ENCODE measurements at regions not wholly inside any gene's neighbourhood (a gene's known extent, or its start where the extent isn't known, plus 50 kb on each side); places are given as distances from the start of the nearest gene placed in this dataset.

GRCh38 chr3:162337630-162338029 lies 841.0 kb downstream of the OTOL1 start:
- no peak for TF ChIP-seq CTCF (IDR thresholded peaks at IDR 0.05; ENCODE audit: insufficient read depth, low read depth, low read length, missing control alignments)
- DNase-seq (ENCODE audit: low read depth) = no peak
- no peak overlapping the region for H3K4me3 ChIP-seq (ENCODE audit: low read depth, low read length)

GRCh38 chr3:162338514-162338913 lies 841.9 kb downstream of the OTOL1 start:
- no peak overlapping the region for H3K4me3 ChIP-seq (ENCODE audit: low read depth, low read length)
- no peak for DNase-seq (ENCODE audit: low read depth)
- no peak for TF ChIP-seq CTCF (IDR thresholded peaks at IDR 0.05; ENCODE audit: insufficient read depth, low read depth, low read length, missing control alignments)

- no peak for TF ChIP-seq CTCF (IDR thresholded peaks at IDR 0.05; ENCODE audit: insufficient read depth, low read depth, low read length, missing control alignments)
- no peak for DNase-seq (ENCODE audit: low read depth)
- H3K4me3 ChIP-seq (ENCODE audit: low read depth, low read length) = no peak overlapping the region
Measured at GRCh38 chr3:162348912-162349311, 852.3 kb downstream of the OTOL1 start.

- TF ChIP-seq CTCF (IDR thresholded peaks at IDR 0.05; ENCODE audit: insufficient read depth, low read depth, low read length, missing control alignments) = no peak
- H3K4me3 ChIP-seq (ENCODE audit: low read depth, low read length) = no peak overlapping the region
- peak; percentile 8 for DNase-seq (ENCODE audit: low read depth)
Measured at GRCh38 chr3:162353414-162353813, 856.8 kb downstream of the OTOL1 start.

GRCh38 chr3:162354356-162354755 lies 857.7 kb downstream of the OTOL1 start:
- TF ChIP-seq CTCF (IDR thresholded peaks at IDR 0.05; ENCODE audit: insufficient read depth, low read depth, low read length, missing control alignments) = no peak
- H3K4me3 ChIP-seq (ENCODE audit: low read depth, low read length) = no peak overlapping the region
- DNase-seq (ENCODE audit: low read depth) = no peak

- no peak overlapping the region for H3K4me3 ChIP-seq (ENCODE audit: low read depth, low read length)
- DNase-seq (ENCODE audit: low read depth) = no peak
- no peak for TF ChIP-seq CTCF (IDR thresholded peaks at IDR 0.05; ENCODE audit: insufficient read depth, low read depth, low read length, missing control alignments)
Measured at GRCh38 chr3:162365066-162365719, 868.6 kb downstream of the OTOL1 start.

GRCh38 chr3:162366166-162366766 lies 869.7 kb downstream of the OTOL1 start:
- no peak overlapping the region for H3K4me3 ChIP-seq (ENCODE audit: low read depth, low read length)
- no peak for TF ChIP-seq CTCF (IDR thresholded peaks at IDR 0.05; ENCODE audit: insufficient read depth, low read depth, low read length, missing control alignments)
- no peak for DNase-seq (ENCODE audit: low read depth)

Measured in GM12865 (cell line).